ENCODE measurements at regions not wholly inside any gene's neighbourhood (a gene's known extent, or its start where the extent isn't known, plus 50 kb on each side); places are given as distances from the start of the nearest gene placed in this dataset.

GRCh38 chr4:31682796-31683195 lies 962.6 kb downstream of the PCDH7 start:
- H3K36me3 ChIP-seq (ENCODE audit: insufficient read depth, low read length, poor library complexity, severe bottlenecking), result no peaks in the 10 kb centered on the region
- DNase-seq (ENCODE audit: low spot score), result no peak
- no peaks in the 10 kb centered on the region for H3K9me3 ChIP-seq (ENCODE audit: low read depth, low read length, poor library complexity, severe bottlenecking)
- no TSS peak for BruUV-seq (replicated peaks)
- intact Hi-C loops (cut with micrococcal nuclease; ENCODE audit: unreplicated experiment), result no loop called here
- TF ChIP-seq, protein P1, sequence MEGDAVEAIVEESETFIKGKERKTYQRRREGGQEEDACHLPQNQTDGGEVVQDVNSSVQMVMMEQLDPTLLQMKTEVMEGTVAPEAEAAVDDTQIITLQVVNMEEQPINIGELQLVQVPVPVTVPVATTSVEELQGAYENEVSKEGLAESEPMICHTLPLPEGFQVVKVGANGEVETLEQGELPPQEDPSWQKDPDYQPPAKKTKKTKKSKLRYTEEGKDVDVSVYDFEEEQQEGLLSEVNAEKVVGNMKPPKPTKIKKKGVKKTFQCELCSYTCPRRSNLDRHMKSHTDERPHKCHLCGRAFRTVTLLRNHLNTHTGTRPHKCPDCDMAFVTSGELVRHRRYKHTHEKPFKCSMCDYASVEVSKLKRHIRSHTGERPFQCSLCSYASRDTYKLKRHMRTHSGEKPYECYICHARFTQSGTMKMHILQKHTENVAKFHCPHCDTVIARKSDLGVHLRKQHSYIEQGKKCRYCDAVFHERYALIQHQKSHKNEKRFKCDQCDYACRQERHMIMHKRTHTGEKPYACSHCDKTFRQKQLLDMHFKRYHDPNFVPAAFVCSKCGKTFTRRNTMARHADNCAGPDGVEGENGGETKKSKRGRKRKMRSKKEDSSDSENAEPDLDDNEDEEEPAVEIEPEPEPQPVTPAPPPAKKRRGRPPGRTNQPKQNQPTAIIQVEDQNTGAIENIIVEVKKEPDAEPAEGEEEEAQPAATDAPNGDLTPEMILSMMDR (conservative IDR thresholded peaks at IDR 0.05; ENCODE audit: low read depth, low read length), result no peak
- no peak for TF ChIP-seq EZH2 (IDR thresholded peaks at IDR 0.05; ENCODE audit: borderline replicate concordance, low read depth, low read length, poor library complexity, severe bottlenecking)
- ChIA-PET CTCF (no interaction called here), POLR2A (ENCODE audit: low non-redundant PET) (no interaction called here)
- H3K27ac ChIP-seq (ENCODE audit: low read depth, low read length, poor library complexity, severe bottlenecking), result no peak overlapping the region
- no peak overlapping the region for H3K4me3 ChIP-seq (ENCODE audit: low read depth, low read length, poor library complexity, severe bottlenecking)
- peaks cover 6% of the 10 kb centered on the region for H3K4me1 ChIP-seq (ENCODE audit: insufficient read depth, low read length, poor library complexity, severe bottlenecking)
- H3K27me3 ChIP-seq (replicated peaks; ENCODE audit: insufficient read depth, low read depth, low read length, poor library complexity), result no peaks in the 10 kb centered on the region

- DNase-seq (ENCODE audit: low spot score), result no peak
- no peaks in the 10 kb centered on the region for H3K27me3 ChIP-seq (replicated peaks; ENCODE audit: insufficient read depth, low read depth, low read length, poor library complexity)
- intact Hi-C loops (cut with micrococcal nuclease; ENCODE audit: unreplicated experiment), result no loop called here
- TF ChIP-seq, protein P1 (conservative IDR thresholded peaks at IDR 0.05; ENCODE audit: low read depth, low read length), result no peak
- no peak for TF ChIP-seq EZH2 (IDR thresholded peaks at IDR 0.05; ENCODE audit: borderline replicate concordance, low read depth, low read length, poor library complexity, severe bottlenecking)
- POLR2A ChIA-PET (ENCODE audit: low non-redundant PET), result no interaction called here
- BruUV-seq (replicated peaks), result no TSS peak
- no peak overlapping the region for H3K4me3 ChIP-seq (ENCODE audit: low read depth, low read length, poor library complexity, severe bottlenecking)
- CTCF ChIA-PET, result no interaction called here
- H3K9me3 ChIP-seq (ENCODE audit: low read depth, low read length, poor library complexity, severe bottlenecking), result no peaks in the 10 kb centered on the region
- H3K4me1 ChIP-seq (ENCODE audit: insufficient read depth, low read length, poor library complexity, severe bottlenecking), result no peaks in the 10 kb centered on the region
- no peak overlapping the region for H3K27ac ChIP-seq (ENCODE audit: low read depth, low read length, poor library complexity, severe bottlenecking)
- no peaks in the 10 kb centered on the region for H3K36me3 ChIP-seq (ENCODE audit: insufficient read depth, low read length, poor library complexity, severe bottlenecking)
Observed at GRCh38 chr4:31687717-31688342, 967.7 kb downstream of the PCDH7 start.

DNA sequence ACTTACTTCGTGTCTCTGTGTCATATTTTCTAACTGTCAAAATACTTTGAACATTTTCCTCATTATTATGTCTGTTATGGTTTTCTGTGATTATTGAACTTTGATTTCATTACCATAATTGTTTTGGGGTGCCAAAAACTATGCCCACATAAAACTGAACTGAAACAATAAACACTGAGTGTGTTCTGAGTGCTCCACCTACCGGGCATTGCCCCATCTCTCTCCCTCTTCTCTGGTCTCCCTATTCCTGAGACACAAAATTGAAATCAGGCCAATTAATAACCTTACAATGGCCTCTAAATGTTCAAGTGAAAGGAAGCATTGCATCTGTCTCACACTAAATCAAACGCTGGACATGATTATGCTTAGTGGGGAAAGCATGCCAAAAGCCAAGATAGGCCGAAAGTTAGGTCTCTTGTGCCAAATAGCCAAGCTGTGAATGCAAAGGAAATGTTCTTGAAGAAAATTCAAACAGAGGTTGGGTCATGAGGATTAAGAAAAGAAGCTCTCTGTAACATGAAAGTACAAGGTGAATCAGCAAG lies 972.3 kb downstream of the PCDH7 start:
- H3K36me3 ChIP-seq (ENCODE audit: insufficient read depth, low read length, poor library complexity, severe bottlenecking), result no peaks in the 10 kb centered on the region
- POLR2A ChIA-PET (ENCODE audit: low non-redundant PET), result no interaction called here
- DNase-seq (ENCODE audit: low spot score), result peak; percentile 32
- H3K9me3 ChIP-seq (ENCODE audit: low read depth, low read length, poor library complexity, severe bottlenecking), result no peaks in the 10 kb centered on the region
- no peak overlapping the region for H3K27ac ChIP-seq (ENCODE audit: low read depth, low read length, poor library complexity, severe bottlenecking)
- H3K4me1 ChIP-seq (ENCODE audit: insufficient read depth, low read length, poor library complexity, severe bottlenecking), result no peaks in the 10 kb centered on the region
- H3K4me3 ChIP-seq (ENCODE audit: low read depth, low read length, poor library complexity, severe bottlenecking), result no peak overlapping the region
- CTCF ChIA-PET, result no interaction called here
- BruUV-seq (replicated peaks), result no TSS peak
- intact Hi-C loops (cut with micrococcal nuclease; ENCODE audit: unreplicated experiment), result loop anchor here (5.0 to 10.0 kb wide), 2 partner anchors 320 to 978 kb away; no protein-coding TSS in a partner anchor
- TF ChIP-seq, protein P1 (conservative IDR thresholded peaks at IDR 0.05; ENCODE audit: low read depth, low read length), result peak; percentile 59
- no peak for TF ChIP-seq EZH2 (IDR thresholded peaks at IDR 0.05; ENCODE audit: borderline replicate concordance, low read depth, low read length, poor library complexity, severe bottlenecking)
- H3K27me3 ChIP-seq (replicated peaks; ENCODE audit: insufficient read depth, low read depth, low read length, poor library complexity), result no peaks in the 10 kb centered on the region
